ENCODE measurements at regions not wholly inside any gene's neighbourhood (a gene's known extent, or its start where the extent isn't known, plus 50 kb on each side); places are given as distances from the start of the nearest gene placed in this dataset.

DNA sequence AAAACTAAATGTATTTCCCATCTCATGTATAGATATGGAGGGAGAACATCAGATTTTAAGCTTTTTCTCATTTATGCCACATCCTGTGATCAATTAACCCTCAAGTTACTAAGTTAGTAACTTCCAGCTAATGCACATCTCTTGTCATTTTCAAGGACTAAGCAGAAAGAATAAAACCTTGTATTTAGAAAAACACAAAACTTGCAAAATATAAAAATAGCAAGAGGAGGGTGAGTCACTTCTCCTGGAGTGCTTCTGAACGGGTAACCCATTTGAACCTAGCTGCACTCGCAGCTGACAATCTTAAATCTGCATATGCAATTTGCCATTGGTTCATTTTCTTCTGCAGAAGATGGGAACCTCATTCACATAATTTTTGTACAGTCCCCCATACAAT lies 500.5 kb downstream of the SETD4 start:
- Histone ChIP-seq H4K8ac (replicated peaks; ENCODE audit: insufficient read length, low read depth, low read length) (no peak overlapping the region), H3T11ph (ENCODE audit: low read length) (no peak overlapping the region), H2BK120ac (ENCODE audit: low read depth, low read length, poor library complexity, severe bottlenecking) (no peak overlapping the region), H2AK5ac (ENCODE audit: insufficient read length, low read length) (no peak overlapping the region), H2BK5ac (ENCODE audit: insufficient read length, low read length) (no peak overlapping the region), H2BK12ac (ENCODE audit: insufficient read length, low read depth, low read length) (no peak overlapping the region), H3K56ac (ENCODE audit: insufficient read length, low read depth, low read length) (no peak overlapping the region), H3K4me2 (ENCODE audit: insufficient read depth, insufficient read length, low read length) (no peak overlapping the region), H3K9ac (ENCODE audit: extremely low read depth, insufficient read length, low read length) (no peak overlapping the region), H4K20me1 (ENCODE audit: control insufficient read depth, insufficient read depth, insufficient read length) (no peaks in the 10 kb centered on the region), H4K5ac (ENCODE audit: insufficient read length, low read depth, low read length) (no peak overlapping the region), H2BK20ac (ENCODE audit: low read depth, low read length, poor library complexity, severe bottlenecking) (no peak overlapping the region), H3K23me2 (ENCODE audit: insufficient read length, low read depth, low read length, poor library complexity, severe bottlenecking) (no peaks in the 10 kb centered on the region), H3K4me1 (ENCODE audit: insufficient read depth, low read length) (peaks cover 2% of the 10 kb centered on the region; the same call in 1 of the 2 replicates), H2BK15ac (ENCODE audit: low read depth, low read length) (no peak overlapping the region), H3K79me2 (ENCODE audit: insufficient read depth, low read length) (no peaks in the 10 kb centered on the region), H4K91ac (ENCODE audit: insufficient read length, low read depth, low read length) (no peak overlapping the region), H3K27ac (ENCODE audit: insufficient read length, low read depth, low read length) (no peak overlapping the region), H3K18ac (ENCODE audit: insufficient read length, low read depth, low read length) (no peak overlapping the region), H3K14ac (ENCODE audit: insufficient read depth, low read length) (no peak overlapping the region), H3K9me3 (ENCODE audit: control insufficient read depth, low read depth, low read length) (no peaks in the 10 kb centered on the region), H3K79me1 (ENCODE audit: insufficient read depth, low read depth, low read length, poor library complexity, severe bottlenecking) (no peaks in the 10 kb centered on the region), H3K23ac (ENCODE audit: insufficient read length, low read depth, low read length) (no peak overlapping the region), H3K4ac (ENCODE audit: low read depth, low read length) (no peak overlapping the region), H2AFZ (ENCODE audit: low read length) (no peak overlapping the region), H3K27me3 (ENCODE audit: insufficient read depth, low read length) (no peaks in the 10 kb centered on the region)
- no peaks in the 10 kb centered on the region for H3K36me3 Mint-ChIP-seq (ENCODE audit: insufficient read depth in 1 of 3, low read depth in 3 of 3)
- H3K4me3 Mint-ChIP-seq: no peak overlapping the region
- WGBS (ENCODE audit: extremely low coverage, insufficient read length, low lambda C conversion rate): no CpG with 5 or more reads among the region's 2 CpGs
- no peaks in the 10 kb centered on the region; the same call in 1 of the 2 replicates for H3K27me3 Mint-ChIP-seq (ENCODE audit: low read depth)
- peaks cover 4 to 14% of the 10 kb centered on the region in 2 experiments; a peak in 2 of 4 replicates for H3K4me1 Mint-ChIP-seq
- TF ChIP-seq CTCF (conservative IDR thresholded peaks at IDR 0.05): no peak
- no peak overlapping the region for H3K27ac Mint-ChIP-seq
- no peaks in the 10 kb centered on the region; a peak in 1 of 5 replicates for H3K9me3 Mint-ChIP-seq
- DNase-seq: no peak

Measured in H9 (cell line).